HFFc6 (cell line): ENCODE measurements at regions not wholly inside any gene's neighbourhood (a gene's known extent, or its start where the extent isn't known, plus 50 kb on each side); places are given as distances from the start of the nearest gene placed in this dataset.

ENCODE experiments used
- DNase-seq: peaks from one replicate; pipeline ENCODE4 v3.0.0-alpha.2; 2018
- H3K27ac Mint-ChIP-seq: 2 replicates; pipeline ENCODE4 v1.8.0; 2020; ENCODE audit warnings: mild to moderate bottlenecking, mixed read lengths
- H3K27me3 Mint-ChIP-seq: 2 replicates; pipeline ENCODE4 v1.8.0; 2021; ENCODE audit warnings: mild to moderate bottlenecking, moderate library complexity, mixed read lengths; ENCODE audit not compliant: insufficient read depth
- H3K36me3 Mint-ChIP-seq: 2 replicates; pipeline ENCODE4 v1.8.0; 2021; ENCODE audit warnings: low read depth, mixed read lengths
- H3K4me1 Mint-ChIP-seq: 2 replicates; pipeline ENCODE4 v1.8.0; 2020; ENCODE audit warnings: low read depth, mixed read lengths
- H3K4me3 Mint-ChIP-seq: 2 replicates; pipeline ENCODE4 v1.8.0; 2020; ENCODE audit warnings: mild to moderate bottlenecking, moderate library complexity, mixed read lengths
- H3K9me3 Mint-ChIP-seq: 2 replicates; pipeline ENCODE4 v1.8.0; 2020; ENCODE audit warnings: mild to moderate bottlenecking, mixed read lengths
- CTCF ChIP-seq: fragments of 200-600 bp; sonication (generic); IDR thresholded peaks from 2 replicates; pipeline ENCODE4 v1.5.0; 2021; ENCODE audit warnings: antibody characterized with exemption, mild to moderate bottlenecking

GRCh38 chr6:21987501-21987957, 309.3 kb downstream of the PRL start:
- peaks cover 55% of the 10 kb centered on the region for H3K4me1 Mint-ChIP-seq

GRCh38 chr6:21990577-21990976, 306.3 kb downstream of the PRL start:
- Mint-ChIP-seq H3K36me3 (no peaks in the 10 kb centered on the region), H3K27ac (no peak overlapping the region), H3K27me3 (no peaks in the 10 kb centered on the region; the same call in 1 of the 2 replicates), H3K9me3 (no peaks in the 10 kb centered on the region), H3K4me3 (no peak overlapping the region), H3K4me1 (peaks cover 56% of the 10 kb centered on the region)
- DNase-seq: no peak
- no peak for TF ChIP-seq CTCF

More at GRCh38 chr6:21987501-21987957, 309.3 kb downstream of the PRL start:
- no peaks in the 10 kb centered on the region for H3K9me3 Mint-ChIP-seq
- H3K27ac Mint-ChIP-seq: peak overlapping the region; percentile 93
- H3K4me3 Mint-ChIP-seq: peak overlapping the region; percentile 81
- H3K27me3 Mint-ChIP-seq: no peaks in the 10 kb centered on the region
- H3K36me3 Mint-ChIP-seq: no peaks in the 10 kb centered on the region
- TF ChIP-seq CTCF: no peak
- DNase-seq: peak; percentile 77

GRCh38 chr6:21992178-21992967, 304.5 kb downstream of the PRL start:
- no peaks in the 10 kb centered on the region for H3K9me3 Mint-ChIP-seq
- peak overlapping the region; percentile 46 for H3K27ac Mint-ChIP-seq
- H3K36me3 Mint-ChIP-seq: no peaks in the 10 kb centered on the region
- peak; percentile 67 for DNase-seq
- H3K27me3 Mint-ChIP-seq: no peaks in the 10 kb centered on the region; the same call in 1 of the 2 replicates
- peaks cover 51% of the 10 kb centered on the region for H3K4me1 Mint-ChIP-seq
- H3K4me3 Mint-ChIP-seq: no peak overlapping the region
- TF ChIP-seq CTCF: no peak

- H3K27me3 Mint-ChIP-seq: no peaks in the 10 kb centered on the region; the same call in 1 of the 2 replicates
- H3K27ac Mint-ChIP-seq: no peak overlapping the region
- peaks cover 53% of the 10 kb centered on the region for H3K4me1 Mint-ChIP-seq
- no peak overlapping the region for H3K4me3 Mint-ChIP-seq
- TF ChIP-seq CTCF: no peak
- DNase-seq: no peak
- H3K36me3 Mint-ChIP-seq: no peaks in the 10 kb centered on the region
- H3K9me3 Mint-ChIP-seq: no peaks in the 10 kb centered on the region
Observed at GRCh38 chr6:21993841-21994240, 303.0 kb downstream of the PRL start.

GRCh38 chr6:21994821-21995220, 302.0 kb downstream of the PRL start:
- Mint-ChIP-seq H3K27ac (no peak overlapping the region), H3K9me3 (no peaks in the 10 kb centered on the region), H3K4me1 (peaks cover 63% of the 10 kb centered on the region), H3K36me3 (no peaks in the 10 kb centered on the region), H3K27me3 (no peaks in the 10 kb centered on the region; the same call in 1 of the 2 replicates), H3K4me3 (no peak overlapping the region)
- no peak for TF ChIP-seq CTCF
- no peak for DNase-seq
